CD14-positive monocyte (primary cell): ENCODE measurements at regions not wholly inside any gene's neighbourhood (a gene's known extent, or its start where the extent isn't known, plus 50 kb on each side); places are given as distances from the start of the nearest gene placed in this dataset.
"Not testable (repeated sequence)": the region's sequence is repeated elsewhere in the genome, so short reads cannot be mapped to it uniquely, and the experiment has no call there.

ENCODE experiments used
- DNase-seq, 3 donors: peaks; one replicate each; pipeline ENCODE4 v3.0.0-alpha.2; 2011 to 2022
- H2AFZ ChIP-seq: 2 replicates; pipeline ENCODE4 v1.6.0; 2012; ENCODE audit warnings: mild to moderate bottlenecking, low read depth, low read length, inconsistent platforms; ENCODE audit not compliant: insufficient read depth, poor library complexity, severe bottlenecking
- H3K27ac ChIP-seq, 2 donors: 1 replicate in 1 of 2; 2 replicates in 1 of 2; pipeline ENCODE4 v1.5.1; 2012 to 2013; ENCODE audit warnings: low read length in 2 of 2, control low read depth in 1 of 2, inconsistent platforms in 1 of 2, low read depth in 1 of 2, mild to moderate bottlenecking in 1 of 2
- H3K27me3 ChIP-seq, 2 donors: one replicate each; pipeline versions ENCODE4 v1.6.0 to v1.6.1; 2011 to 2013; ENCODE audit warnings: low read length in 2 of 2; ENCODE audit not compliant: control insufficient read depth in 2 of 2, insufficient read depth in 2 of 2
- H3K36me3 ChIP-seq, 2 donors: replicated peaks in 1 of 2; 1 replicate in 1 of 2; 2 replicates in 1 of 2; pipeline versions ENCODE4 v1.5.1 to v1.6.1; 2012 to 2013; ENCODE audit warnings: low read length in 2 of 2, control low read depth in 1 of 2, inconsistent platforms in 1 of 2, mild to moderate bottlenecking in 1 of 2; ENCODE audit not compliant: insufficient read depth in 2 of 2, control insufficient read depth in 1 of 2
- H3K4me1 ChIP-seq, 2 donors: 1 replicate in 1 of 2; 2 replicates in 1 of 2; pipeline versions ENCODE4 v1.5.1 to v1.6.1; 2012 to 2013; ENCODE audit warnings: low read length in 2 of 2, control low read depth in 1 of 2, inconsistent platforms in 1 of 2, mild to moderate bottlenecking in 1 of 2, moderate library complexity in 1 of 2; ENCODE audit not compliant: insufficient read depth in 2 of 2, control insufficient read depth in 1 of 2
- H3K4me2 ChIP-seq: replicated peaks from 2 replicates; pipeline ENCODE3; 2012; ENCODE audit warnings: low read length, moderate library complexity, mild to moderate bottlenecking; ENCODE audit not compliant: poor library complexity, severe bottlenecking; ENCODE audit errors: extremely low read depth
- H3K4me3 ChIP-seq, 3 experiments: fragments of 200-600 bp in 1 of 3; sonication (generic) in 1 of 3; replicated peaks in 1 of 3; 1 replicate in 2 of 3; 2 replicates in 1 of 3; pipeline ENCODE4 v1.5.1; 2011 to 2013; ENCODE audit warnings: low read length in 3 of 3, mild to moderate bottlenecking in 3 of 3, control low read depth in 2 of 3, low read depth in 2 of 3, inconsistent platforms in 1 of 3, moderate library complexity in 1 of 3
- H3K79me2 ChIP-seq: 2 replicates; pipeline ENCODE4 v1.6.0; 2012; ENCODE audit warnings: mild to moderate bottlenecking, control low read depth, inconsistent platforms, low read length, moderate library complexity; ENCODE audit not compliant: insufficient read depth
- H3K9ac ChIP-seq: 2 replicates; pipeline ENCODE4 v1.6.0; 2017; ENCODE audit warnings: low read length, mild to moderate bottlenecking; ENCODE audit not compliant: insufficient read depth, poor library complexity, severe bottlenecking
- H3K9me3 ChIP-seq, 2 donors: replicated peaks in 1 of 2; 1 replicate in 1 of 2; 2 replicates in 1 of 2; pipeline versions ENCODE4 v1.5.1 to v1.6.1; 2012 to 2013; ENCODE audit warnings: low read length in 2 of 2, control low read depth in 1 of 2; ENCODE audit not compliant: control insufficient read depth in 1 of 2, insufficient read depth in 1 of 2
- H4K20me1 ChIP-seq: 2 replicates; pipeline ENCODE4 v1.6.0; 2012; ENCODE audit warnings: mild to moderate bottlenecking, low read length, control low read depth, moderate library complexity; ENCODE audit not compliant: insufficient read depth
- H3K27ac Mint-ChIP-seq, 7 donors: one replicate each; pipeline ENCODE4 v1.8.0; 2020; ENCODE audit warnings: mild to moderate bottlenecking in 7 of 7, mixed read lengths in 7 of 7, moderate library complexity in 6 of 7, inconsistent platforms in 2 of 7
- H3K27me3 Mint-ChIP-seq, 3 donors: one replicate each; pipeline ENCODE4 v1.8.0; 2021 to 2022; ENCODE audit warnings: low read depth in 3 of 3, mild to moderate bottlenecking in 3 of 3, mixed read lengths in 3 of 3, moderate library complexity in 3 of 3, inconsistent platforms in 1 of 3
- H3K36me3 Mint-ChIP-seq, 2 donors: one replicate each; pipeline ENCODE4 v1.8.0; 2020; ENCODE audit warnings: mixed read lengths in 2 of 2, inconsistent platforms in 1 of 2, mild to moderate bottlenecking in 1 of 2
- H3K4me1 Mint-ChIP-seq: one replicate; pipeline ENCODE4 v1.8.0; 2020; ENCODE audit warnings: mild to moderate bottlenecking, mixed read lengths
- H3K4me3 Mint-ChIP-seq, 2 donors: one replicate each; pipeline ENCODE4 v1.8.0; 2020; ENCODE audit warnings: mild to moderate bottlenecking in 2 of 2, mixed read lengths in 2 of 2, moderate library complexity in 1 of 2
- H3K9me3 Mint-ChIP-seq, 7 donors: one replicate each; pipeline ENCODE4 v1.8.0; 2020 to 2022; ENCODE audit warnings: mixed read lengths in 7 of 7, mild to moderate bottlenecking in 6 of 7, moderate library complexity in 6 of 7, inconsistent platforms in 2 of 7
- CTCF ChIP-seq: fragments of 200-600 bp; IDR thresholded peaks from one replicate; pipeline ENCODE4 v1.8.0; 2022; ENCODE audit warnings: antibody characterized with exemption, mild to moderate bottlenecking
- WGBS: methylation state at CpG from one replicate; pipeline ENCODE4 v1.1.5; 2013; ENCODE audit warnings: missing lambda C conversion rate; ENCODE audit not compliant: insufficient coverage; 5-methylcytosine and 5-hydroxymethylcytosine counted together
- intact Hi-C, 2 donors: fragments of 100-400 bp; cut with micrococcal nuclease; formaldehyde crosslinking; loops; one replicate each; pipeline versions ENCODE4 v1.15.0 to v1.15.1; 2023

DNA sequence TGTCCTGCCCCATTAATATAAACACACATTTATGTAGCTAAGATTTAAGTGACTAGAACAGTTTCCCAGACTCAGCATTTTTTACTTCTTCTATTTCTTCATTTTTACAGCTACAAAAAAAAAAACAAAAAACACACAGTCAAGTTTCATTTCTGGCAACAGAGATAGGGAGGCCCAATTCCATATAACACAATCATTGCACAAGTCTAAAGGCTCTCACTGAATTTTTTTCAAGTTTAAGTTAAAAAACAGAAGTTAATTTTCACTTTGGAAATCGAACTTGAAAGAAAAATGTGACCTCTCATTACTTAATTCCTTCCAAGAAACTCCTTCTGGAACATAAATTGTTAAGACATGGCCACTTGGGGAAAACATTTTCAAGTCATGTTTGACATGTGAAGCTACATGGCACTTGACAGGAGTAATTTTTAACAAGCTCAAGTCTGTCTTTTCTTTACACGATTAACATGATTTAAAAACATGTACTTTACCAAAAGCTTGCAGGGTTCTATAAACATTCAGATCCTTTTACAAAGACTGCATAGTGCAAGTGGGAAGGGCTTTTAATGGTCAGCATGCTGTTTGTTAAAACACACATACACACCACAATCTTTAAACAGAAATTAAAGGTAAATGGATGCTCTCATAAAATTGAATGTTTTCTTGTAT is 100.1 kb upstream of the CCDC28A start:
- H2AFZ ChIP-seq = peak overlapping the region; percentile 41
- peak overlapping the region; percentile 57 for H3K4me2 ChIP-seq
- DNase-seq = peak; percentile 51 to 71 (median 65)
- peak overlapping the region; percentile 1 to 52 for H3K4me3 Mint-ChIP-seq
- H3K27me3 ChIP-seq = no peaks in the 10 kb centered on the region
- peak overlapping the region in 1 of 2 donors; percentile 76 for H3K27ac ChIP-seq
- no CpG with 5 or more reads among the region's 2 CpGs for WGBS
- H3K27me3 Mint-ChIP-seq = peaks cover 0 to 2% (median 1%) of the 10 kb centered on the region in 3 donors
- no peaks in the 10 kb centered on the region for H3K9me3 Mint-ChIP-seq
- no peak overlapping the region for H3K9ac ChIP-seq
- intact Hi-C loops = no loop called here
- peak overlapping the region; percentile 7 to 42 (median 19) for H3K4me3 ChIP-seq
- H3K79me2 ChIP-seq = no peaks in the 10 kb centered on the region
- no peaks in the 10 kb centered on the region for H3K36me3 ChIP-seq
- peak overlapping the region; percentile 61 to 92 (median 87) for H3K27ac Mint-ChIP-seq
- peaks cover 28% of the 10 kb centered on the region for H3K4me1 Mint-ChIP-seq
- no peaks in the 10 kb centered on the region for H4K20me1 ChIP-seq
- H3K9me3 ChIP-seq = no peaks in the 10 kb centered on the region
- peaks cover 14 to 22% of the 10 kb centered on the region in 2 donors for H3K4me1 ChIP-seq
- no peak for TF ChIP-seq CTCF
- H3K36me3 Mint-ChIP-seq = no peaks in the 10 kb centered on the region

DNA sequence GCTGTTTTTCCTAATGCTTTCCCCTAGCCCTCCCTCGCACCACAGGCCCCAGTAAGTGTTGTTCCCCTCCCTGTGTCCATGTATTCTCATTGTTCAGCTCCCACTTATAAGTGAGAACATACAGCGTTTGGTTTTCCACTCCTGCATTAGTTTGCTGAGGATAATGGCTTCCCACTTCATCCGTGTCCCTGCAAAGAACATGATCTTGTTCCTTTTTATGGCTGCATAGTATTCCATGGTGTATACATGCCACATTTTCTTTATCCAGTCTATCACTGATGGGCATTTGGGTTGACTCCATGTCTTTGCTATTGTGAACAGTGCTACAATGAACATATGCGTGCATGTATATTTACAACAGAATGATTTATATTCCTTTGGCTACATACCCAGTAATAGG is 99.1 kb upstream of the CCDC28A start:
- H3K4me1 ChIP-seq = peaks cover 14 to 22% of the 10 kb centered on the region in 2 donors
- H4K20me1 ChIP-seq, H2AFZ ChIP-seq, intact Hi-C loops, H3K9me3 ChIP-seq, H3K27me3 Mint-ChIP-seq, DNase-seq, H3K4me3 Mint-ChIP-seq, H3K27ac ChIP-seq, H3K4me2 ChIP-seq, H3K4me3 ChIP-seq, H3K79me2 ChIP-seq, H3K36me3 ChIP-seq, H3K9me3 Mint-ChIP-seq, H3K9ac ChIP-seq, H3K27me3 ChIP-seq, H3K36me3 Mint-ChIP-seq: not testable (repeated sequence)
- Mint-ChIP-seq H3K4me1 (peaks cover 27% of the 10 kb centered on the region), H3K27ac (peak overlapping the region in 2 of 7 donors; percentile 2 to 21)
- 100% methylated on average over 3 of the region's 4 CpGs for WGBS
